Lower leg skin (tissue), 3 donors: ENCODE measurements at regions not wholly inside any gene's neighbourhood (a gene's known extent, or its start where the extent isn't known, plus 50 kb on each side); places are given as distances from the start of the nearest gene placed in this dataset.

Experiments
- CTCF ChIP-seq, 3 donors: fragments of 450-650 bp; IDR thresholded peaks; one replicate each; pipeline ENCODE4 v1.5.1; 2016; ENCODE audit warnings: antibody characterized with exemption in 3 of 3, mild to moderate bottlenecking in 3 of 3, moderate library complexity in 2 of 3
- POLR2A ChIP-seq, 2 donors: fragments of 450-650 bp; IDR thresholded peaks; one replicate each; pipeline ENCODE4 v1.6.1; 2016 to 2017; ENCODE audit warnings: antibody characterized with exemption in 2 of 2, mild to moderate bottlenecking in 1 of 2, moderate library complexity in 1 of 2

GRCh38 chr10:4099202-4099601 lies 314.2 kb upstream of the KLF6 start:
- TF ChIP-seq POLR2A (IDR thresholded peaks at IDR 0.05) (no peak), CTCF (IDR thresholded peaks at IDR 0.05) (no peak)
